Trophoblast cell (in vitro differentiated cells and primary cell): ENCODE measurements at regions not wholly inside any gene's neighbourhood (a gene's known extent, or its start where the extent isn't known, plus 50 kb on each side); places are given as distances from the start of the nearest gene placed in this dataset.

Source experiments
- DNase-seq, 2 donors: peaks; one replicate each; pipeline ENCODE4 v3.0.0-alpha.2; 2016
- H2AFZ ChIP-seq: 2 replicates; pipeline ENCODE4 v1.6.1; 2013; ENCODE audit warnings: low read length, moderate library complexity, mild to moderate bottlenecking; ENCODE audit not compliant: insufficient read depth, poor library complexity
- H2AK5ac ChIP-seq: 2 replicates; pipeline ENCODE4 v1.6.1; 2013; ENCODE audit warnings: mild to moderate bottlenecking, low read length
- H2BK120ac ChIP-seq: 2 replicates; pipeline ENCODE4 v1.6.1; 2013; ENCODE audit warnings: low read length, mild to moderate bottlenecking, moderate library complexity; ENCODE audit not compliant: insufficient read depth, poor library complexity
- H2BK12ac ChIP-seq: 2 replicates; pipeline ENCODE4 v1.6.1; 2013; ENCODE audit warnings: mild to moderate bottlenecking, low read length, moderate library complexity
- H2BK5ac ChIP-seq: 2 replicates; pipeline ENCODE4 v1.6.1; 2013; ENCODE audit warnings: low read length, low read depth, moderate library complexity, mild to moderate bottlenecking; ENCODE audit not compliant: poor library complexity
- H3K14ac ChIP-seq: 2 replicates; pipeline ENCODE4 v1.6.1; 2013; ENCODE audit warnings: mild to moderate bottlenecking, low read length
- H3K18ac ChIP-seq: 2 replicates; pipeline ENCODE4 v1.6.1; 2013; ENCODE audit warnings: mild to moderate bottlenecking, low read length
- H3K23ac ChIP-seq: 2 replicates; pipeline ENCODE4 v1.6.1; 2013; ENCODE audit warnings: low read length
- H3K27ac ChIP-seq: 2 replicates; pipeline ENCODE4 v1.5.1; 2013; ENCODE audit warnings: low read depth, mild to moderate bottlenecking, inconsistent platforms, low read length, moderate library complexity
- H3K27me3 ChIP-seq: 2 replicates; pipeline ENCODE4 v1.6.1; 2013; ENCODE audit warnings: inconsistent platforms, mild to moderate bottlenecking, low read length, moderate library complexity; ENCODE audit not compliant: insufficient read depth
- H3K36me3 ChIP-seq, 2 experiments: 1 replicate in 1 of 2; 2 replicates in 1 of 2; pipeline ENCODE4 v1.6.1; 2013; ENCODE audit warnings: low read length in 2 of 2, mild to moderate bottlenecking in 2 of 2, moderate library complexity in 1 of 2; ENCODE audit not compliant: insufficient read depth in 2 of 2, control insufficient read depth in 1 of 2
- H3K4ac ChIP-seq: 2 replicates; pipeline ENCODE4 v1.6.1; 2013; ENCODE audit warnings: low read depth, mild to moderate bottlenecking, low read length, moderate library complexity
- H3K4me1 ChIP-seq, 2 experiments: 1 replicate in 1 of 2; 2 replicates in 1 of 2; pipeline ENCODE4 v1.6.1; 2013; ENCODE audit warnings: low read length in 2 of 2, mild to moderate bottlenecking in 2 of 2, moderate library complexity in 1 of 2; ENCODE audit not compliant: insufficient read depth in 2 of 2, control insufficient read depth in 1 of 2
- H3K4me2 ChIP-seq: 2 replicates; pipeline ENCODE4 v1.6.1; 2013; ENCODE audit warnings: inconsistent platforms, mild to moderate bottlenecking, low read length, moderate library complexity
- H3K4me3 ChIP-seq: 2 replicates; pipeline ENCODE4 v1.5.1; 2013; ENCODE audit warnings: mild to moderate bottlenecking, low read depth, low read length, inconsistent platforms
- H3K79me1 ChIP-seq: one replicate; pipeline ENCODE4 v1.6.1; 2013; ENCODE audit warnings: low read length
- H3K79me2 ChIP-seq: 2 replicates; pipeline ENCODE4 v1.6.1; 2013; ENCODE audit warnings: low read length, mild to moderate bottlenecking; ENCODE audit not compliant: control insufficient read depth, insufficient read depth, poor library complexity
- H3K9ac ChIP-seq: 2 replicates; pipeline ENCODE4 v1.6.1; 2013; ENCODE audit warnings: mild to moderate bottlenecking, low read length
- H3K9me3 ChIP-seq: 2 replicates; pipeline ENCODE4 v1.6.1; 2013; ENCODE audit warnings: low read depth, mild to moderate bottlenecking, control low read depth, inconsistent platforms, low read length; ENCODE audit not compliant: insufficient read depth
- H4K12ac ChIP-seq: 2 replicates; pipeline ENCODE4 v1.6.1; 2013; ENCODE audit warnings: low read depth, mild to moderate bottlenecking, low read length, moderate library complexity
- H4K8ac ChIP-seq: 2 replicates; pipeline ENCODE4 v1.6.1; 2013; ENCODE audit warnings: low read depth, mild to moderate bottlenecking, low read length, moderate library complexity
- H4K91ac ChIP-seq: one replicate; pipeline ENCODE4 v1.6.1; 2013; ENCODE audit warnings: low read depth, mild to moderate bottlenecking, low read length, moderate library complexity
- WGBS: extraction: QIAGEN DNeasy Blood & Tissue Kit; methylation state at CpG from one replicate; pipeline ENCODE4 v1.1.7; 2013; ENCODE audit warnings: missing lambda C conversion rate; ENCODE audit not compliant: insufficient read length, insufficient coverage; ENCODE audit errors: extremely low coverage; 5-methylcytosine and 5-hydroxymethylcytosine counted together

DNA sequence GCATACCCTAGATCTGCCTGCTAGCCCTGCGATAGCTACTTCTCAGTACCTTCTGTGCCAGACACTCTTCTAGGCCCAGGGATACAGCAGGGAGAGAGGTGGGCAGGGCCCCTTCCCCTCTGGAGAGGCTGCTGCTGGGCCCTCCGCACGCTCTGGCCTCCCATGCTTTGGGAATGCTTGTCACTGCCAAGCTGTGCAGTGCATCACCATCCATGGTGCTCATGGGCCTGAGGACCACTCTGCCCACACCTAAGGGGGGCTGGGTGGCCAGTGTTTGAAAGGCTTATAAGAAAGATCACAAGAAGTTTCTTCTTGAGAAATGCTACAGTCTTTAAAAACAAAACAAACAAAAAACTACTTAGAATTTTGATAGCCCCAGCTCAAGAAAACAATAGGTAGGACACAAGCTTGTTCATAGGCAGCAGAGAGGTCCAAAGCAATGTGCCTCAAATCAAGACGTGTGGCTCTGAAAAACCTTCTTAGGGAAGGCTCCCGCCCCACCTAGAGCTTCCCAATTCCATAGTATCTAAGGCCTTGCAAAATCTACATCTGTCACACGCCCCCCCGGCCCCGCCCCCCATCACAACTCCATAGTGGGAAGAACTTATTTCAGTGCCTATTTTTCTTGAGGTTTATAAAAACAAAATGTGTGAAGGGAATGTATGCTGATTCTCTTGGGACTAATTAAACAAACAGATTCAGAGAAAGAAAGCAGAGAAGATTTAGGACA is 145.8 kb downstream of the TM9SF2 start:
- Histone ChIP-seq H2BK5ac (no peak overlapping the region), H3K18ac (no peak overlapping the region), H4K91ac (no peak overlapping the region), H2AFZ (no peak overlapping the region), H3K4me2 (no peak overlapping the region), H3K79me2 (no peaks in the 10 kb centered on the region), H3K27ac (no peak overlapping the region), H3K79me1 (no peaks in the 10 kb centered on the region), H3K14ac (no peak overlapping the region), H3K23ac (no peak overlapping the region), H3K9ac (no peak overlapping the region), H3K4me3 (no peak overlapping the region), H3K4ac (no peak overlapping the region), H4K12ac (no peak overlapping the region), H2BK120ac (no peak overlapping the region), H3K36me3 (no peaks in the 10 kb centered on the region), H4K8ac (no peak overlapping the region), H2BK12ac (no peak overlapping the region), H2AK5ac (no peak overlapping the region), H3K27me3 (no peaks in the 10 kb centered on the region), H3K9me3 (peaks cover 4% of the 10 kb centered on the region), H3K4me1 (no peaks in the 10 kb centered on the region)
- WGBS, result no CpG with 5 or more reads among the region's 8 CpGs
- DNase-seq, result no peak

DNA sequence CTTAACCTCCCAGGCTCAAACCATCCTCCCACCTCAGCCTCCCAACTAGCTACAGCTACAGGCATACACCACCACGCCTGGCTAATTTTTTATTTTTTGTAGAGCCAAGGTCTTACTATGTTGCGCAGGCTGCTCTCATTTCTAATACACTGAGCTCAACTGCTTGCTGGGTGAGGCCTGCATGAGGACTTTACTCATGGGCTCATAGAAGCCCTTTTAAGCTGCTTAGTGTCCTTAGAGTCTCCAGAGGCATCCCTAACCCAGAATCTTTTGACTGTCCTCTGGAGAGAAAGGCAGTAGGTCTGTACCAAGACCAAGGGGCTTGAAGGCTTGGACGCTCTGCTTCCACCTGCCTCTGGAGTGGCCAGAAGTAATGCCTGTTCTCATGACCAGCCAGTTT is 141.6 kb downstream of the TM9SF2 start:
- WGBS, result no CpG with 5 or more reads among the region's 3 CpGs
- no peak overlapping the region for H3K27ac ChIP-seq

DNA sequence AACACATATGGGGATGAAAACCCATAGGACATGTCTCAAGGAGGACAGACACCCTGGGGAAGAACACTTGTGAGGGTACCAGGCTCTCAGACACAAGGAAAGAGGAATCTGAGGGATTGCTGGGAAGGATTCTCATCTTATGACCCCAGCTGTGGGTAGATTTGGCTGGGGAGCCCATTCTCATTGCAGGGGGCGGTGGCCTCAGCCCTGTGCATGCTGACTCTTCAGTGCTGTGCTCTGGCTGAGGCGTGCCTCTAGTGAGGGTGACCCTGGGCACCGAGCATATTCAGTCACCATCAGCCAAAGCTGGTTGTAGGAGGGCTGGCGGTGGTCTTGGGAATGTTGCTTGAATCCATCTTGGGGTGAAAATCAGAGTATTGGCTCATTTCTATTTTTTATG is 140.7 kb downstream of the TM9SF2 start:
- Histone ChIP-seq H4K91ac (no peak overlapping the region), H3K27ac (no peak overlapping the region), H3K27me3 (no peaks in the 10 kb centered on the region), H2AFZ (no peak overlapping the region), H3K18ac (no peak overlapping the region), H4K8ac (no peak overlapping the region), H3K36me3 (no peaks in the 10 kb centered on the region), H2BK120ac (no peak overlapping the region), H3K4ac (no peak overlapping the region), H2BK12ac (no peak overlapping the region), H3K79me2 (no peaks in the 10 kb centered on the region), H3K23ac (no peak overlapping the region), H3K4me1 (no peaks in the 10 kb centered on the region), H2AK5ac (no peak overlapping the region), H3K9ac (no peak overlapping the region), H4K12ac (no peak overlapping the region), H2BK5ac (no peak overlapping the region), H3K4me3 (no peak overlapping the region), H3K14ac (no peak overlapping the region), H3K4me2 (no peak overlapping the region), H3K79me1 (no peaks in the 10 kb centered on the region), H3K9me3 (no peaks in the 10 kb centered on the region)
- DNase-seq, result no peak
- WGBS, result no CpG with 5 or more reads among the region's 4 CpGs

More for the DNA sequence above, 141.6 kb downstream of the TM9SF2 start:
- Histone ChIP-seq H3K23ac (no peak overlapping the region), H3K4ac (no peak overlapping the region), H3K9me3 (no peaks in the 10 kb centered on the region), H2AK5ac (no peak overlapping the region), H2BK120ac (no peak overlapping the region), H3K18ac (no peak overlapping the region), H3K4me3 (no peak overlapping the region), H2BK12ac (no peak overlapping the region), H3K9ac (no peak overlapping the region), H2AFZ (no peak overlapping the region), H3K36me3 (no peaks in the 10 kb centered on the region), H3K79me1 (no peaks in the 10 kb centered on the region), H4K8ac (no peak overlapping the region), H4K91ac (no peak overlapping the region), H3K14ac (no peak overlapping the region), H3K4me2 (no peak overlapping the region), H4K12ac (no peak overlapping the region), H3K79me2 (no peaks in the 10 kb centered on the region), H2BK5ac (no peak overlapping the region), H3K27me3 (no peaks in the 10 kb centered on the region), H3K4me1 (no peaks in the 10 kb centered on the region)
- no peak for DNase-seq

DNA sequence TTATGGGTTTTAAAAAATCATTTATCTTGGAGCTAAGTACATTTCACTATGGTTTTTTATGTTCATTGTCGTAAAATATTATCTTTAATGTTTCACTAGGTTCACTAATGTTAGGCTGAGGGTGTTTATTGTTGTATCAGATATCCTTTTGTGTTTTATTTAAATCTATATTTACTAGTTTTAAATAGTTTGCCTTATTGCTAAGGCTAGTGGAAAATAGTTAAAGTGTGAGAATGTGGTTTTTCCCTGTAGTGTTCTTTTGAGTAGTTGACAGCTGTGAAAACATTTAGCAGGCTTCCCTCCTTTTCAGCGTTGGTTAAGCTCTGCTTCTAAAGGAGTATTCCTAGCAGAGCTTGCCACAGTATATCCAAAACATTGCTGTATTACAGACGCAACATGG is 139.0 kb downstream of the TM9SF2 start:
- H2BK5ac ChIP-seq, result no peak overlapping the region
- no peak overlapping the region for H3K4ac ChIP-seq
- H2AFZ ChIP-seq, result no peak overlapping the region
- H3K27me3 ChIP-seq, result no peaks in the 10 kb centered on the region
- no peaks in the 10 kb centered on the region for H3K36me3 ChIP-seq
- H3K9ac ChIP-seq, result no peak overlapping the region
- no peaks in the 10 kb centered on the region for H3K4me1 ChIP-seq
- no peaks in the 10 kb centered on the region for H3K9me3 ChIP-seq
- no peak overlapping the region for H3K27ac ChIP-seq
- no peaks in the 10 kb centered on the region for H3K79me1 ChIP-seq
- H3K4me3 ChIP-seq, result no peak overlapping the region
- H2AK5ac ChIP-seq, result no peak overlapping the region
- no peak overlapping the region for H2BK120ac ChIP-seq
- H3K23ac ChIP-seq, result no peak overlapping the region
- H3K4me2 ChIP-seq, result no peak overlapping the region
- no peak overlapping the region for H2BK12ac ChIP-seq
- no CpG with 5 or more reads among the region's 3 CpGs for WGBS
- no peaks in the 10 kb centered on the region for H3K79me2 ChIP-seq
- no peak overlapping the region for H3K18ac ChIP-seq
- no peak overlapping the region for H4K8ac ChIP-seq
- H3K14ac ChIP-seq, result no peak overlapping the region
- H4K12ac ChIP-seq, result no peak overlapping the region
- no peak overlapping the region for H4K91ac ChIP-seq
- no peak for DNase-seq
